H1 (cell line): ENCODE measurements at regions not wholly inside any gene's neighbourhood (a gene's known extent, or its start where the extent isn't known, plus 50 kb on each side); places are given as distances from the start of the nearest gene placed in this dataset.

Experiments used
- BACH1 ChIP-seq: IDR thresholded peaks from 2 replicates; pipeline ENCODE4 v1.6.1; 2012; ENCODE audit warnings: low read length, improper control_type of control experiment
- EP300 ChIP-seq, 2 experiments: IDR thresholded peaks; 1 replicate in 1 of 2; 2 replicates in 1 of 2; pipeline ENCODE4 v1.6.1; 2011 to 2012; ENCODE audit warnings: low read depth in 2 of 2, low read length in 2 of 2, mild to moderate bottlenecking in 2 of 2, borderline replicate concordance in 1 of 2, inconsistent platforms in 1 of 2, moderate library complexity in 1 of 2
- HDAC6 ChIP-seq: IDR thresholded peaks from one replicate; pipeline ENCODE4 v1.7.1; 2012; ENCODE audit warnings: low read depth, mild to moderate bottlenecking, inconsistent platforms, low read length, moderate library complexity
- MAFK ChIP-seq: IDR thresholded peaks from 2 replicates; pipeline ENCODE4 v1.6.1; 2012; ENCODE audit warnings: low read depth, mild to moderate bottlenecking, improper control_type of control experiment, low read length
- POLR2A ChIP-seq, 2 experiments: IDR thresholded peaks; 1 replicate in 1 of 2; 2 replicates in 1 of 2; pipeline ENCODE4 v1.6.1; 2011; ENCODE audit warnings: low read depth in 2 of 2, low read length in 2 of 2, mild to moderate bottlenecking in 2 of 2; ENCODE audit errors: control extremely low read depth in 1 of 2
- POU5F1 ChIP-seq: IDR thresholded peaks from 2 replicates; pipeline ENCODE4 v1.6.1; 2011; ENCODE audit warnings: low read depth, mild to moderate bottlenecking, low read length, moderate library complexity
- RAD21 ChIP-seq, 2 experiments: IDR thresholded peaks in 1 of 2; conservative IDR thresholded peaks in 1 of 2; 2 replicates each; pipeline ENCODE4 v1.6.1; 2011; ENCODE audit warnings: low read depth in 2 of 2, low read length in 2 of 2, improper control_type of control experiment in 1 of 2, inconsistent platforms in 1 of 2, mild to moderate bottlenecking in 1 of 2, moderate library complexity in 1 of 2
- SP1 ChIP-seq: IDR thresholded peaks from 2 replicates; pipeline ENCODE4 v1.6.1; 2011; ENCODE audit warnings: low read depth, low read length
- TBP ChIP-seq: IDR thresholded peaks from 2 replicates; pipeline ENCODE4 v1.6.1; 2011; ENCODE audit warnings: low read depth, low read length, improper control_type of control experiment
- TCF12 ChIP-seq: IDR thresholded peaks from 2 replicates; pipeline ENCODE4 v1.6.1; 2011; ENCODE audit warnings: low read depth, mild to moderate bottlenecking, low read length
- TEAD4 ChIP-seq: IDR thresholded peaks from 2 replicates; pipeline ENCODE4 v1.6.1; 2012; ENCODE audit warnings: low read depth, low read length, inconsistent platforms, mixed read lengths
- TF ChIP-seq, protein P1 (sequence below), 3 experiments: IDR thresholded peaks; 1 replicate in 2 of 3; 2 replicates in 1 of 3; pipeline versions ENCODE4 v1.5.1 to v1.6.1; 2011; ENCODE audit warnings: low read length in 3 of 3, mild to moderate bottlenecking in 3 of 3, inconsistent platforms in 2 of 3, low read depth in 1 of 3, moderate library complexity in 1 of 3; ENCODE audit not compliant: insufficient read depth in 1 of 3; ENCODE audit errors: control extremely low read depth in 1 of 3

GRCh38 chr1:239151937-239152336, 234.4 kb upstream of the CHRM3 start:
- no peak for TF ChIP-seq POLR2A (IDR thresholded peaks at IDR 0.05; ENCODE audit: control extremely low read depth in 1 of 2, low read depth in 2 of 2, low read length in 2 of 2)
- TF ChIP-seq HDAC6: no peak
- no peak for TF ChIP-seq EP300 (IDR thresholded peaks at IDR 0.05; ENCODE audit: borderline replicate concordance in 1 of 2, low read depth in 2 of 2, low read length in 2 of 2)
- TF ChIP-seq TEAD4: no peak
- TF ChIP-seq, protein P1, sequence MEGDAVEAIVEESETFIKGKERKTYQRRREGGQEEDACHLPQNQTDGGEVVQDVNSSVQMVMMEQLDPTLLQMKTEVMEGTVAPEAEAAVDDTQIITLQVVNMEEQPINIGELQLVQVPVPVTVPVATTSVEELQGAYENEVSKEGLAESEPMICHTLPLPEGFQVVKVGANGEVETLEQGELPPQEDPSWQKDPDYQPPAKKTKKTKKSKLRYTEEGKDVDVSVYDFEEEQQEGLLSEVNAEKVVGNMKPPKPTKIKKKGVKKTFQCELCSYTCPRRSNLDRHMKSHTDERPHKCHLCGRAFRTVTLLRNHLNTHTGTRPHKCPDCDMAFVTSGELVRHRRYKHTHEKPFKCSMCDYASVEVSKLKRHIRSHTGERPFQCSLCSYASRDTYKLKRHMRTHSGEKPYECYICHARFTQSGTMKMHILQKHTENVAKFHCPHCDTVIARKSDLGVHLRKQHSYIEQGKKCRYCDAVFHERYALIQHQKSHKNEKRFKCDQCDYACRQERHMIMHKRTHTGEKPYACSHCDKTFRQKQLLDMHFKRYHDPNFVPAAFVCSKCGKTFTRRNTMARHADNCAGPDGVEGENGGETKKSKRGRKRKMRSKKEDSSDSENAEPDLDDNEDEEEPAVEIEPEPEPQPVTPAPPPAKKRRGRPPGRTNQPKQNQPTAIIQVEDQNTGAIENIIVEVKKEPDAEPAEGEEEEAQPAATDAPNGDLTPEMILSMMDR (IDR thresholded peaks at IDR 0.05; ENCODE audit: control extremely low read depth in 1 of 3, insufficient read depth in 1 of 3, low read depth in 1 of 3, low read length in 3 of 3): no peak
- no peak for TF ChIP-seq SP1
- no peak for TF ChIP-seq TCF12
- TF ChIP-seq TBP: no peak
- no peak for TF ChIP-seq POU5F1
- TF ChIP-seq RAD21 (IDR thresholded peaks at IDR 0.05 in 1 of 2, conservative IDR thresholded peaks at IDR 0.05 in 1 of 2; ENCODE audit: low read depth in 2 of 2, low read length in 2 of 2): no peak
- TF ChIP-seq MAFK: no peak
- no peak for TF ChIP-seq BACH1
